Activated T-cell treated with anti-CD3 and anti-CD28 coated beads for 24 hours (primary cell): ENCODE measurements at regions not wholly inside any gene's neighbourhood (a gene's known extent, or its start where the extent isn't known, plus 50 kb on each side); places are given as distances from the start of the nearest gene placed in this dataset.
"Not testable (repeated sequence)": the region's sequence is repeated elsewhere in the genome, so short reads cannot be mapped to it uniquely, and the experiment has no call there.

Experiments
- DNase-seq: peaks from one replicate; pipeline ENCODE4 v3.0.0-alpha.2; 2020; ENCODE audit warnings: low read depth

DNA sequence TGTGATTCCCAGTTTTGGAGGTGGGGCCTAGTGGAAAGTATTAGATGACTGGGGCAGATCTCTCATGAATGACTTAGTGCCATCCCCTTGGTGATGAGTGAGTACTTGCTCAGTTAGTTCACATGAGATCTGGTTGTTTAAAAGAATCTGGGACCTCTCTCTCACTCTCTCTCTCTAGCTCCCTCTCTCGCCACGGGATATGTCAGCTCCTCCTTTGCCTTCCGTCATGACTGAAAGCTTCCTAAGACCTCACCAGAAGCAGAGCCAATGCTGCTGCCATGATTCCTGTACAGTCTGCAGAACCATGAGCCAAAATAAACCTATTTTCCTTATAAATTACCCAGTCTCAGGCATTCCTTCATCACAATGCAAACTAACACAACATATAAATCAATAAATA is 176.7 kb downstream of the PRELID2 start:
- DNase-seq: no peak

DNA sequence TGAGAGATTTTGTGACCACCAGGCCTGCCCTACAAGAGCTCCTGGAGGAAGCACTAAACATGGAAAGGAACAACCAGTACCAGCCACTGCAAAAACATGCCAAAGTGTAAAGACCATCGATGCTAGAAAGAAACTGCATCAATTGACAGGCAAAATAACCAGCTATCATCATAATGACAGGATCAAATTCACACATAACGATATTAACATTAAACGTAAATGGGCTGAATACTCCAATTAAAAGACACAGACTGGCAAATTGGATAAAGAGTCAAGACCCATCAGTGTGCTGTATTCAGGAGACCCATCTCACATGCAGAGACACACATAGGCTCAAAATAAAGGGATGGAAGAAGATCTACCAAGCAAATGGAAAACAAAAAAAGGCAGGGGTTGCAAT is 182.4 kb downstream of the PRELID2 start:
- not testable (repeated sequence) for DNase-seq

DNA sequence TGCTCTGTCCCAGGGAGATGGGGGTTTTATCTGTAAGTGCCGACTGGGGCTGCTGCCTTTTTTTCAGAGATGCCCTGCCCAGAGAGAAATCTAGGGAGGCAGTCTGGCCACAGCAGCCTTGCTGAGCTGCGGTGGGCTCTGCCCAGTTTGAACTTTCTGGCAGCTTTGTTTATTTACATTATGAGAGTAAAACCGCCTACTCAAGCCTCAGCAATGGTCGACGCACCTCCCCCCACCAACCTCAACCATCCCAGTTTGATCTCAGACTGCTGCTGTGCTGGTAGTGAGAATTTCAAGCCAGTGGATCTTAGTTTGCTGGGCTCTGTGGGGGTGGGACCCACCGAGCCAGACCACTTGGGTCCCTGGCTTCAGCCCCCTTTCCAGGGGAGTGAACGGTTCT is 188.0 kb downstream of the PRELID2 start:
- DNase-seq: not testable (repeated sequence)

DNA sequence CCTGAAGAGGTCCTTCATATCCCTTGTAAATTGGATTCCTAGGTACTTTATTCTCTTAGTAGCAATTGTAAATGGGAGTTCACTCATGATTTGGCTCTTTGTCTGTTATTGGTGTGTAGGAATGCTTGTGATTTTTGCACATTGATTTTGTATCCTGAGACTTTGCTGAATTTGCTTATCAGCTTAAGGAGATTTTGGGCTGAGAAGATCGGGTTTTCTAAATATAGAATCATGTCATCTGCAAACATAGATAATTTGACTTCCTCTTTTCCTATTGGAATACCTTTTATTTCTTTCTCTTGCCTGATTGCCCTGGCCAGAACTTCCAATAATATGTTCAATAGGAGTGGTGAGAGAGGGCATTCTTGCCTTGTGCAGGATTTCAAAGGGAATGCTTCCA is 191.9 kb downstream of the PRELID2 start:
- DNase-seq: not testable (repeated sequence)

DNA sequence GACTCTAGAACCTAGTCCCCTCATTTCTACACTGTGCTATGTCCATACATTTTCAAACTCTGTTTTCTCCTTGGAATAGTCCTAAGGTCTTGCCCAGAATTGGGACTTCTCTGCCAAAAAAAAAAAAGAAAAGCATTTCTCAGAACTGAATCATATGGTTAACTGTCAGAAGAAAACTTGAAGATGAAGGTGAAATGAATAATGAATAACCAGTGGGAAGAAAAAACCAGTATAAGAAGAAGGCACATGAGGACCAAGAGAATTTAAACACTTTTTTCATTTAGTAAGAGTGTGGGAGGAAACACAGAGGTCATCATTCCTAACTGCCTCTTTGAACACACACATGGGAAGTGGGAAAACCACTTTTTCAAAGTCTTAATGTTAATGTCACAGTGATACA is 197.7 kb downstream of the PRELID2 start:
- no peak for DNase-seq

DNA sequence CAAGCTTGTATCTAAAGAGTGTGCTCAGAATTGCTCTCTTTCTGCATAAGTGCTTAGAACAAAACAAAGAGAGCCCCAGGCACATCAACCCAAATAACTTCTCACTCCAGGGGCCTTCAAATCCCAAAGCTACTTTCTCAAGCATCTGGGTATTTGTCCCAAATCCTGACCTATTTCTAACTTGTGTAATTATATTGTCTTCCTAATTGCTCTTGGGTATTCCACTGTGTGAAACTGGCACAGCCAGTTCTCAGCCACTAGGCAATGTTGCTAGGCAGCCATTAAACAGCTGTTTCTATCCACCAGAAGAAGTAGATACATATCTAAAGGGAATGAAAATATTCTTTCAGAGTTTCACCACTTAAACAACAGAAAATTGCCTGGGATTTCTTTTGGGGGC is 198.8 kb downstream of the PRELID2 start:
- no peak for DNase-seq

DNA sequence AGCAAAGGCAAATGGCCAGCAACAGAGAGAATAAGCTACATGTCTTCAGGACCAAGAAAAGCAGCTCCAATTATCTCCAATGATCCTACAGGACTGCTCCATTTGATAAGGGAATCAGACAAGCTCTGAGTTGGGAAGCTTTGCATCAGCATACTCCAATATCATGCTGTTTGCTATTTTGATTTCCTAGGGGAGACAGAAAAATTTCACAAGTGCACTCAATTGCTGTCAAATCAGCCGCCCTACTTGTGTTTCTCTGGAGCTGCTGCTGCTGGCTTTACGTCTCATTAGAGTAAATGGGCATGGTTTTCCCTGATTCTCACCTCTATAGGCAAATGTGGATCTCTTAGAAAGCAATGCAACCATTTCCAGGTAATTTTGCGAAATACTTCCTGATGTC is 201.7 kb downstream of the PRELID2 start:
- DNase-seq: no peak

DNA sequence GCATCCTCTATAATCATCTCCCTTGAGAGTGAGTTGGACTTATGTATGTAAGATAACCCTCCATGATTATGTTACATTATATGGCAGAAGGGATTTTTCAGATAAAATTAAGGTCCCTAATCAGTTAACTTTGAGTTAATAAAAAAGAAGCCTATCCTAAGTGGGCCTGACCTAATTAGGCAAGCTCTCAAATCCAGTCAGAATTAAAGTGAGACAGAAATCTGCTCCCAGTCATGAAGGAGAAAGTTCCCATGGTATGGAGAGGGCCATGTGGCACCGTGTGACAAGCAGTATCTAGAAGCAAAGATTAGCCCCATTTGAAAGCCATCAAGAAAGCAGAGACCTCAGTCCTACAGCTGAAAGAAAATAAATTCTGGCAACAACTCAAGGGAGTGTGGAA is 202.4 kb downstream of the PRELID2 start:
- DNase-seq: no peak

DNA sequence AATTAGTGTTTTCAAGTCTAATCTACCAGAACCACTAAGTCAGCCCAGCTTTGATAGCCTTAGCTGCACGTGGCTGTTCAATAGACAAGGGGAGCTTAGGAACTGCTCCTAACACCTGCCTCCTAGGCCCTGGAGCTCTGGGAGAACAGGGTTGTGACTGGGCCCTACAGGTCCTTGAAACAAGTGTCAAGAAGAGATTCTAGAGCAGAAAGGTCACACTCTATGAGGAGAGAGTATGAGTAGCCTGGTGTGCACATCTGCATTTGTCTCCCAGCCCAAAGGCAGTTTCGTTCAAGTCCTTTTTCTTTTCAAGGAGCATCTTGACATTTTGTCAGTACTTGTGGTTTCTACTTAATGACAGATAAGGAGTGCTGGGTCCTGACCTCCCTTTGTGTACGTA is 206.1 kb downstream of the PRELID2 start:
- DNase-seq: no peak

DNA sequence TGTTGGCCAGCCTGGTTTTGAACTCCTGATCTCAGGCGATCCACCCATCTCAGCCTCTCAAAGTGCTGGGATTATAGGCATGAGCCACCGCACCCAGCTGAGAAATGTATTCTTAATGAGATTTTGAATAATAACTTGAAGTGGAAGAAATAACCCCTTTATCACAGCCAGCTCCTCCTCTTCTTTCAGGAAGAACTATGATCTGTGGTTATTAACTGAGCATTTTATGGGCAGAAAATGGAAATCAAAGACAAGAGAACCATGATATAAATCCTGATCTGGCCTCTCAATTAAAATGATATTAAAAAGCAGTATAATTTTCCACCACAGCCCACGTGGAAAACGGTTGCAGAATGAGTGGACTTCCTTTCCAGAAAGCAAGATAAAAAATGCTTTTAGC is 206.6 kb downstream of the PRELID2 start:
- DNase-seq: no peak

DNA sequence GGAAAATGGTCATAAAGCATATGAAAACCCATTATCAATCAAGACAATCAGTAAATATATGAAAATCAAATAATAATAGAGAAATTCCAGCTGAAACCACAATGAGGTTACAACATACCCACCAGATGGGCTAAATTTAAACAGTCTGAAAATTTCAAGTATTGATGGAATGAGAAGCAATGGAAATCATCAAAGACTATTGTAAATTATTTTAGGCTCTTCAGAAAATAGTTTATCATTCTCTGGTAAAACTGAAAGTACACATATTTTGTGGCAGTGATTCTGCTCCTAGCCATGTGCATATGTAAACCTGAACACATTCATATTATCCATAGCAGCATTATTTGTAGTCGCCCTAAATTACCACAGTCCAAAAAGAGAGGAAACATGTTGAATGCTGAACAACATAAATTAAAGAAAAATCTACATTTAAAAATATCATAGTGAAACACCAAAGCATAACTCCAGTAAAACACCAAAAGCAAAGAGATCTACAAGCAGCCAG is 215.3 kb downstream of the PRELID2 start:
- no peak for DNase-seq

DNA sequence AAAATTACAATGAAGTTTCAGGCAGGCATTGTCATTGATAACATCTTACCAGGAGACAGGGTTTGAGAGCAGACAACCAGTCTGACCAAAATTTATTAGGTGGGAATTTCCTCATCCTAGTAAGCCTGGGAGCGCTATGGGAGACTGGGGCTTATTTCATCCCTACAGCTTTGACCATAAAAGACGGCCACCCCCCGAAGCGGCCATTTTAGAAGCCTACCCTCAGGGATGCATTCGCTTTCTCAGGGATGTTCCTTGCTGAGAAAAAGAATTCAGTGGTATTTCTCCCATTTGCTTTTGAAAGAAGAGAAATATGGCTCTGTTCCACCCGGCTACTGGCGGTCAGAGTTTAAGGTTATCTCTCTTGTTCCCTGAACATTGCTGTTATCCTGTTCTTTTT is 218.4 kb downstream of the PRELID2 start:
- not testable (repeated sequence) for DNase-seq

DNA sequence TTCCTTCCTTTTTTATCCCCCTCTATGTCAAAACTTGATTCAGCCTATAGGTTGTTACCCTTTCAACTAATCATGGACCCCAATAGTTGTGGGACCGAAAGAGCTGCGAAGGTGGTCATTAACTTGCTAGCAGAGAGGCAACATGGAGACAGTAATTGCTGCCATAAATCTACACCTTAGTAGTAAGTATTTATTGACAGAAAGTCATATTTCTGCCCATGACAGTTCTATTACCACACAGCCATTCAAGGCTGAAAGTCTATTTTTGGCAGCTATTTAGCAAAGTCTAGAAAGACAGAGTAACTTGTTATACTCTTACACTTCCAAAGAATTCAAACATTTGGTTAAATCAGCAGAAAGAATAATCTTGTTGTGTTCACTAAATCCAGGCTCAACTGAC is 236.2 kb downstream of the PRELID2 start:
- DNase-seq: no peak

DNA sequence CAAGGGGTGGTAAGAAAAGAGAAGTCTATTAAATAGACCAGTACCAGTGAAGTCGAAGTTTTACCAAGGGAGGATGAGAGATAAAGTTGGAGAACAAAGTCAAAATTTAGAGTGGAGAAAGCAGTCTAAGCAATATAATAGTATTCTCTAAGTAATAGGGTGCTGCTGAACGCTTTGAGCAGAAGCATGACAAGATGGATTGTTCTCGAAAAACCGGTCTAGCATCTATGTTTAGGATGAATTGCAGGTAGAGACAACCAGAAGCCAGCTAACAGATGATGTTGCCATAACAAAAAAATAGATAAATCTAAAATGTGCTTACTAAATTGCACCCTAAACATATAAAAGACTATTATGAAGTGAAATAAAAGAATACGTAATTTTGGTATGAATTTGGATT is 237.0 kb downstream of the PRELID2 start:
- DNase-seq: no peak

DNA sequence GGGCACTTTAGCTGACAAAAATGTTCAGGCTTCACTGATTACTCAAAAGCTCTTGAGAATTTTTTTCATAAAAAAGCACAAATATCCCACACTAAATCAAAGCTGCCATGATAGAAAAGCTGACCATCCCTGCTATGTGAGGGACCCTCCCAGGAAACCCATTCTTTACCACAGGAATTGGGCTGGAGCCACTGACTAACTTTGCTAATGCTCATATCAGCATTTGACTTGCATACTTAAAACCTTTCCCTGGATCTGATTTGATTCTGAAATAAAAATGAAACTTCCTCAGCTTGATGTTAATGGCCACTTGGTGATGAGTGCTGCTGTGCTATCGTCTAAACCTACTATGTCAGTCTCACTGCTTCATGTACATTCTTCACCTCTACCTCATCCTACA is 243.6 kb downstream of the PRELID2 start:
- no peak for DNase-seq

DNA sequence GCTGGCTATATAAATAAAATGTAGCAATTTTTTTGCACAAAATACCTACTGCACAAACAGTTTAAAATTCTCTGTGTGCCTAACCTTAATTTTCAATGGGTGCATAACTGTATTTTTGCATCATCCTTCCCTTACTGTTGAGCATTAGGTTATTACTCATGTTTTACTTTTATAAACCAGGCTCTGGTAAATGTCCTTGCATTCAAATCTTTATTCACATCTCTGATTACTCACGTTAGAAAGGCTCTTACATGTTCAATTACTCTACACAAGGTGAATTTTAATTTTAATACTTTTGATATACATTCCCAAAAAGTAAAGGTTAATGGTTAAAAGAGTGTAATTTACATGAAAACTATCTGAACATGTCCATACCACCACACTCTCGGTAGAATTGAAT is 246.1 kb downstream of the PRELID2 start:
- no peak for DNase-seq

DNA sequence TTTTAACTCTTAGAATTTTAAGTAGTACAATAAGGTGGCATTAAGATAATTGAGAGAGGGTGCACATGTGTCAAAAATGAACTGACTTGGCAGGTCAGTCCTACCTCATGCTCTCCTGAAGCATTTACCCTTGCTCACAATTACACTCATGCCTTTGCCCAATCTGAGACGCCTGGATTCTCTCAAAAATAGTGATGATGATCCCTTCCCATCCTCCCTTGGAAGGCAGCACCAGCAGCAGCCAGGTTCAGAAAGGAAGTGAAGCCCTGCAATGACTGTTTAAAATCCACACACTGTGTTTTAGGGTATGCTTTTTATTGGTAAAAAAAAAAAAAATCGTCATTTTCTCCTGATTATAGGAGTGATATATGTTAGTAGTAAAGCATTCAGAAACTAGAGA is 246.6 kb downstream of the PRELID2 start:
- no peak for DNase-seq

DNA sequence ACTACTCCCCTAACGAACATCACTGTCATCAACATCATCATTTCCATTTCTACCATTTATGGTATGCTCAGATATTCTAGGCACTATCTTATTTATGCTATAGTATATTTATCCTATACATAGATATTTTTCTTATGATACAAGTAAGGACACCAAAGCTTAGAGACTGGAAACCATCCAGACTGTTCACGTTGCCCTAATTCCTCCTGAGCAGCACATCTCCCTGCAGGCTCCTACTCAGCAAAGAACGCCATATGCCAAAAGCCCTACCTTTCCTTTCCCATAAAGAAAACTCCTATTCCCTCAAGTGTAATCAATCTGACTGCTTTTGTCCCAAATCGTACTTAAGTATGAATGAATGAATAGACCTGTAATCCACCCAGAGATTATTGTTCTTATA is 247.0 kb downstream of the PRELID2 start:
- no peak for DNase-seq

DNA sequence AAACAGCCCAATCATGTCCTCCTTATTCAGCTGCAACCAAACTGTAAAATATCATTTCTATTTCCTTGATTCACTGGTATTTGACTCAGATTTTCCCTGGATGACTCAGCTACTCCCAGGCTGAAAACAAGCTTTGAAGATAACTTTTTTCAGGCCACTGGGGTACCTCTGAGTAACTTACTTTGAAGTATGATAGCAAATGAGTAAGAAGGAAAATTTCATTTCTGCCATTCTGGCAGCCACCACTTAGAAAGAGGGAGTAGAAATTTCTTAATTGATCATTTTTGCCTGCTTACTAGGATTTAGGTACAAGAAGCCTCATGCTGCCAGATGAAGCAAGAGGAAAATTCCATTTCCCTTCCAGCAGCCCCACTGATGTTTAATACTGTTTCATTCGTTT is 247.4 kb downstream of the PRELID2 start:
- DNase-seq: peak; percentile 0

DNA sequence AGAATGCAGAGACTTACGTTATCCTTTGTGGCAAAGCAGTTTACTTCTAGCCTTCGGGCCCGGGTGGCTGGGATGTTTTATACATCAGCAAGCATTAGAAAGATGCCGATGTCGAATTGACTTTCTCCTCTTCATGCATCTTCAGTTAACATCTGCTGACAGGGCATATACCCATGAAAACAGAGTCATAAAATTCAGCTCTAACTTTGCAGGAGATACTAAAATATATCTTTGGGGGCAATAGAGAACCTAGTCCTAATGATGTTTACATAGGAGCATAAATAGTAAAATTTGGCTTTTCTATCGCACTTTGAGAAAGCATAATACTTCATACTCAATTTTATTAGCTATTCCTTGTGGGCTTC is 247.9 kb downstream of the PRELID2 start:
- DNase-seq: no peak

DNA sequence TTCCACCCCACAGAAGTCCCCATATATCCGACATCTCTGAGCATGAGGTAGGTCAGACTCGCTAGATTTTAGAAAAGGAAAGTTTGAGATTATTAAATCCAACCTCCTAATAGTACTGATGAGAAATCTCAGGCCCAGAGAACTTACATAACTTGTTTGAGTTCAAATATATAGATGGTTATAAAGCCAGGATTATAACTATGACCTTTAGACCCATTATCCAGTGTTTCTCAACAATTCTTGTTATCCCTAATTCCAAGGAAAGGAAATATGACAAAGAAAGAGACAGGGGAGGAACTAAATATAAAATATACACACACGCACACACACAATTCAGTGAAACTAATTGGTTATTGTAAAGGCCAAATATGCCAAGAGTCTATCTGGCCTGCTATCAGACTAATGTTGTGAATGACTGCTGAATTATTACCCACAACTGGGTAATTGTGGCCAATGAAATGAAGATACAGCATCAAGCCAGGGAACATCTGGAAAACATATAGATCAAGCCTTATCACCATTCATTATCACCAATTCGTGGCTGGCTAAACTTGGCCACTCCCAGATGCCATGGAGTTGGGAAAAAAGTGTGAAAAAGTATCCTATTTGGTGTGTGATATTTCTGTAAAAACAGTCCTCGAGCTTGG is 248.4 kb downstream of the PRELID2 start:
- DNase-seq: no peak

DNA sequence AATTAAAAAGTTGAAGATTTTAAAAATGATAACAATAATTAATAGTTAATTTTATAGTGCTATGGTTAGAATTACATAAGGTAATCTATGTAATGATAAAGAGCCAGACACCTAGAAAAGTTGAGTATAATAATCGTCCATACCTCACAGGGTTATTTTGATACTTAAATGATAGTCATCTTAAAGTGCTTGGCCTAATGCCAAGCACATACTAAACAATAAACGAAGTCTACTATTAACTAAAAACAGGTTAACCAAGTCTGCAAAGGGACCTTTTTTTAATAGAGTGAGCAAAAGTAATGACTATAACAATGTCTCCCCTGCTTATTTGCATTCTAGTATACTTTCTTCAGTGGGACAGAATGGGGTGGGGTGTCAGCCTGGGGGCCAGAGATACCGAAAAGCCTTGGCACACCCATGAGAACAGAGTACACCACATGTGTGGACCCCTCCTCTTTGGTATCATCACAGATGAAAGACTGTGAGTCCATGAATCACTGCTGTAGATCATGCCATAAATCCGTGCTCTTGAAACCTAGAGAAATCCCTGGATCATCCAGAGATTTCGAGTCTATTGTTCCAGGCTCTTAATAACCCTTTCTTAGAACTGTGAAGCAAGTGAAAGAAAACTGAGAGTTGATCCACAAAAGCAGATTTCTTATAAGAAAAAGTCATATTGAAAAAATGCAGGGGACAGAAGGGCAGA is 249.5 kb downstream of the PRELID2 start:
- DNase-seq: no peak

DNA sequence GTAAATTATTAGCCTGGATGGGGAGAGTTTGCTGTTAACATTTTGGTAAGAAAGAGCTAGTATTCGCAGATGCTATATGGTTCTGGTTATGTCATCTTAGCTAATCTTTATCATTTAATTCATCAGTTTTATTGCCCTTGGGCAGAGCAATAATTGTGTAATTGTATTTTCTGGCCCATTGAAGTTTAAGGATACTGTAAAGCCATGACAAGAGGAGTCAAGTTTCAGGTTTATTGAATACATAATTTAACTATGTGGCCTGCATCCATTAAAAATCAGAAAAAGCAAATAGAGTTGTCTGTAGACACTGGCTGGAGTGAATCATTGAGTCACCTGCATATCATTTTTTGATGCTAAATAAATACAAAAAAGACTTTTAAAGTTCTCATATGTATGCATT is 255.8 kb downstream of the PRELID2 start:
- no peak for DNase-seq
